22Rv1 (cell line): ENCODE measurements at regions not wholly inside any gene's neighbourhood (a gene's known extent, or its start where the extent isn't known, plus 50 kb on each side); places are given as distances from the start of the nearest gene placed in this dataset.

ENCODE experiments used
- CTCF ChIP-seq: fragments of 450-650 bp; IDR thresholded peaks from 2 replicates; pipeline ENCODE4 v1.5.1; 2017; ENCODE audit warnings: mild to moderate bottlenecking
- ZFX ChIP-seq: fragments of 450-650 bp; IDR thresholded peaks from 2 replicates; pipeline ENCODE4 v1.6.1; 2017; ENCODE audit warnings: antibody characterized with exemption, borderline replicate concordance

GRCh38 chr2:146209842-146210275 lies 1635.0 kb upstream of the ACVR2A start:
- no peak for TF ChIP-seq CTCF
- no peak for TF ChIP-seq ZFX
